ENCODE measurements at regions not wholly inside any gene's neighbourhood (a gene's known extent, or its start where the extent isn't known, plus 50 kb on each side); places are given as distances from the start of the nearest gene placed in this dataset.

DNA sequence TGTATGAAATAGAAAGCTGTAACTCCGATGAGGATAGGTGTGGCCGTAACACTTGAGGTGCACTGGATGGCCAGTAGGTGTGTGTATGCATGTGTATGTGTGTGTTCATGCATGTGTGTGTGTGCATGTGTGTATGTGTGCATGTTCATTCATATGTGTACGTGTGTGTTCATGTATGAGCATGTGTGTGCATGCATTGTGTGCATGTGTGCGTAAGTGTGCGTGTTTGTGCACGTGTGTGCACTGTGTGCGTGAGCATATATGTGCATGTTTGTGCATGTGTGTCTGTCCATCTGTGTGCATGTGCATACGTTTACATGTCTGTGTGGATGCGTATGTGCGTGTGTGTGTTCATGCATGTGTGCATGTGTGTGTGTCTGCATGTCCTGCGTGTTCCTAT is 145.5 kb downstream of the C16orf95 start:
- no peak for DNase-seq

DNA sequence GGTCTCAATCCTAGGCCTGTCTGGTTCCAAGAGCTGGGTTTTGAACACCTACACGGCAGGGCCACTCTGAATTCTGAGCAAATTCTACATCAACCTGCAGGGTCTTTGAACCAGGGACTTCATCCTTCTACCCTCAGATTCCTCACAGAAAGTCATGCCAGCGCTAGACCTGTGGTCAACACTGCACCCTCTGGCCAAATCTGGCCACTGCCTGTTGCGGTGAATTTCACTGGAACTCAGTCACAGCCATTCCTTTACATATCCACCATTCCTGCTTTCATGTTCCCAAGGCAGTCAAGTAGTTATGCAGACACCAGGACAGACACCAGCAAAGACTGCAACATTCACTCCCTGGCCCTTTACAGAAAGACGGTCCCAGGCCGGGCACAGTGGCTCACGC is 144.6 kb downstream of the C16orf95 start:
- no peak for DNase-seq

- DNase-seq: no peak
Observed at GRCh38 chr16:87173294-87173893, 143.8 kb downstream of the C16orf95 start.

DNA sequence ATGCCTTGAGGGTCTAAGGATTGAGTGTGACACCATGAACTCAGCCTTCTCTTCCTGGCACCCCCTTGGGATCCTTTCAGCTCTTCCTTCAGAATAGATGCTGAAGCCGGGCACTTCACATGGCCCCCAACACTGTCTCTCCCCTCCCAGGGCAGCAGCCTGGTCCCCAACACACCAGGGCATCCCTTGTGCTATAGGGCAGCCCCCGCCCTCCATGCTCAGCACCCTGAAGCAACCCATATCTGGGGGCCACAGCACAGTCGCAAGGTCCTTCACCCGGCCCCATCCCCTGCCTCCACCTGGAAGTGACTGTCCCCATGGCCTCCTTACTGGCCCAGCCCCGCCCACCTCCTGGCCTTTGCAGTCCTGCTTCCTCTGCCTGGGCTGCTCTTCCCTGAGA is 143.1 kb downstream of the C16orf95 start:
- no peak for DNase-seq

- no peak for DNase-seq
Observed at GRCh38 chr16:87176735-87177134, 140.5 kb downstream of the C16orf95 start.

DNA sequence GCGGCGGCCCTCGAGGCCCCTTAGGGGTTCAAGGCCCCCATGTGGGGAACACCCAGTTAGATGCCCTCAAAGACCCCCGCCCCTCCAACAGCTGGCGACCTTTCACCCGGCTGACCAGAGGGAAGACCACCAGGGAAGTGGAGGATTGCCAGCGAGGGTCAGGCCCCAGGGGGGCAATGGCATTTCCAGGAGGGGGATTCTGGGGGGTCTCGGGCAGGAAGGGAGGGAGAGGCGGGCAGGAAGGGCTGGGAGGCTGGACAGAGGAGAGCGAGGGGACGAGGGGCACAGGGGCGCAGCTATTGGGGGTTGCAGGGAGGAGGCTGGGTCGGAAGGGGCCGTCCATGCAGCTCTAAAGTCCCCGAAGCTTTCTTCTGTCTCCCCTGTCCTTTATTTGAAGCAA is 139.5 kb downstream of the C16orf95 start:
- DNase-seq: no peak

GRCh38 chr16:87178177-87178863 is 138.9 kb downstream of the C16orf95 start:
- DNase-seq: no peak

- no peak for DNase-seq
Observed at GRCh38 chr16:87178977-87179376, 138.2 kb downstream of the C16orf95 start.

DNA sequence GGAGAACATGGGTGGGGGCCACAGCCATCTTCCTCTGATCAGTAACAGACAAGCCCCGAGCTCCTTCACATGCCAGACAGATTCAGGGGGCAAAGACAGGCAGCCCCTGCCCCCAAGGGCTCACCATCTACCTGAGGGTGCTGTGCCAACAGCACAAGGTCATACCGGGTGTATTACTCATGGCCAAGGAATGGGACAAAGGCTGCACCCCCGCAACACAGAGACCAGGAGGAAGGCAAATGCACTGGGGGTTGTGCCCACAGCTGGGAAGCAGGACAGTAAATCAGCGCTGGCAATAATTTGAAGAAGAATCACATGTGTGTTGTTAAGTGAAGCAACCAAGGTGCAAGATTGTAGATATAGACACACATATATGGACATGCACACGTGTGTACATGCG is 137.1 kb downstream of the C16orf95 start:
- no peak for DNase-seq

- DNase-seq: no peak
Observed at GRCh38 chr16:87182759-87183158, 134.4 kb downstream of the C16orf95 start.

DNA sequence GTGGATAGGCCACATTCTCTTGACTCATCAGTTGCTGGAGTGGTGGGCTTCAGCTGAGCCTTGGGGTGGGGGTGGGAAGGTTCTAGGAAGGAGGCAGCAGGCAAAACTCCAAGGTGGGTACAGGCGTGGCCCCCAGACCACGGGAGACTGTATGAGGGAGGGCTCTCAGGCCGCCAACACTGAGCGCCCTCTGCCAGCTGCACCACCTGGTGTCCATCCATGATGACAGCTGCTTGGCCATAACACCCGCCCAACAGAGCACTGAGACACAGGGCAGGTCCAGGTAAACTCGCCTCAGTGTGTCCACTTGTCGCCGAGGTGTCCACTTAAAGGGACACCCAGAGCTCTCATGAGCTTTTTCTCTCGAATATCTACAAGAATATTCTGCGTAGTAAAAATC is 133.5 kb downstream of the C16orf95 start:
- DNase-seq: no peak

DNA sequence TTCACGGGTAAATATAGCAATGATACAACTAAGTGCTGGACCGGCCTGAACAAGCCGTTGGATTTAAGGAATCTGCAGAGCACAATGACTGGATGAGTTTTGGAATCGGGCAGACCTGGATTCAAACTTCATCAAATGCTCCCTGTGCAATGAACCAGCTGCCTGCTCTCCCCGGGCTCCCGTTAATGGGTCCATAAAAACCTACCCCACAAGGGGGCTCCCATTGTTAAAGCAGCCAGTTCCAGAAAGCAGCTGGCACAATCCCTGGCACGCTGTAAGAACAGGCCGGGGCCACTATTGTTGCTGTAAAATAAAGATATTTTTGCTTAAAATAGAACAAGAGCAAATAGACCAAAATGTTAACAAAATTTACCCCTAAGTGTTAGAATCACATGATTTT is 131.9 kb downstream of the C16orf95 start:
- no peak for DNase-seq

GRCh38 chr16:87185983-87186382 is 131.2 kb downstream of the C16orf95 start:
- no peak for DNase-seq

- no peak for DNase-seq
Observed at GRCh38 chr16:87186446-87186845, 130.7 kb downstream of the C16orf95 start.

DNA sequence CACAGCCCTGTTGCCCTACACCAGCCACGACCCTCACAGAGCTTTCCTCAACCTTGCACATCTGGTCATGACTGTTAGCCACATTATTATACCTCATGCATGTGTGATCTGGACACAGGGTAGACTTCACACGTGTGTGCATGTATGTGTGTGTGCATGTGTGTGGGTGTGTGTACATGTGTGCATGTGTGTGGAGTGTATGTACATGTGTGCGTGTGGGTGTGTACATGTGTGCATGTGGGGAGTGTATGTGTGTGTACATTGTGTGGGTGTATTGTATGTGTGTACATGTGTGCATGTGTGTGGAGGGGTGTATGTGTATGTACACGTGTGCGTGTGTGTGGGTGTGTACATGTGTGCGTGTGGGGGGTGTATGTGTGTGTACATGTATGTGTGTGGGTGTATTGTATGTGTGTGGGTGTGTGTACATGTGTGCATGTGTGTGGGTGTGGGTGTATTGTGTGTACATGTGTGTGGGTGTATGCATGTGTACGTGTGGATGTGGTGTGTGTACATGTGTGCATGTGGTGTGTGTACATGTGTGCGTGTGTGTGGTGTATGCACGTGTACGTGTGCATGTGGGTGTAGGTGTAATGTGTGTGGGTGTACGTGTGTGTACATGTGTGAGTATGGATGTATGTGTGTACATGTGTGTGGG is 130.2 kb downstream of the C16orf95 start:
- DNase-seq: no peak

- DNase-seq: no peak
Observed at GRCh38 chr16:87188104-87188503, 129.1 kb downstream of the C16orf95 start.

DNA sequence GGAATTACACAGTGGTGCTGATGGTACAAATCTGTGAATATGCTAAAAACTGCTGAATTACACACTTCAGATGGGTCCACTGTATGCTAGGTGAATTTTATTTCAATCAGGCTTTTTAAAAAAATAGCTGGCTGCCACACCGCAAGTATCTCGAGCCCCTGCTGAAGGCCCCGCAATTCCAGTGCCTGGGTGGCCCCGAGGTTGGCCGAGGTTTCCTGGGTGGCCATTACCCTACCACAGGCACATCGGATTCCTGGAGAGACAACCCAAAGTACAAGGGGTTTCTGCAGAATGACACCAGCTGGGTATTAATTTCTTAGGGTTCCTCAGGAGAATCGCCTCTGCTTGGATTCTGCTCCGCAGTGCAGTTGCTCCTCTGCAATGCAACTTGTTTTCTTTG is 127.8 kb downstream of the C16orf95 start:
- no peak for DNase-seq

- DNase-seq: no peak
Observed at GRCh38 chr16:87190288-87191230, 126.6 kb downstream of the C16orf95 start.

GRCh38 chr16:87192452-87193073 is 124.6 kb downstream of the C16orf95 start:
- no peak for DNase-seq

DNA sequence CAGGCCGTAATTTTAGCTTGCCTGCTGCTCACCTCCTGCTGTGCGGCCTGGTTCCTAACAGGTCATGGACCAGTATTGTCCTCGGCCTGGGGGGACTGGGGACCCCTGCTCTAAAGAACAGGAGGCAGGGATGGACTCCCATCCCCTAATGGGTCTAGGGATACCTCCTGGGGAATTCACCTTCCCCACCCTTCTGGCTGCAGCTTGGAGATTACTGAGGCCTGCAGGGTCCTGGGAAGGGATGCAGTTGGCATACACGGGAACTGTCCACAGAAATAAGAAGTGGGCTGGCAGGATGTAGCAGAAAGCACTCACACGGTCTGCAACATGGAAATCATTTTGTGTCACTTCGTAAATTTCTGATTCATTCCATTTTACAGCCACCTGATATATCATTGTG is 123.0 kb downstream of the C16orf95 start:
- no peak for DNase-seq

DNA sequence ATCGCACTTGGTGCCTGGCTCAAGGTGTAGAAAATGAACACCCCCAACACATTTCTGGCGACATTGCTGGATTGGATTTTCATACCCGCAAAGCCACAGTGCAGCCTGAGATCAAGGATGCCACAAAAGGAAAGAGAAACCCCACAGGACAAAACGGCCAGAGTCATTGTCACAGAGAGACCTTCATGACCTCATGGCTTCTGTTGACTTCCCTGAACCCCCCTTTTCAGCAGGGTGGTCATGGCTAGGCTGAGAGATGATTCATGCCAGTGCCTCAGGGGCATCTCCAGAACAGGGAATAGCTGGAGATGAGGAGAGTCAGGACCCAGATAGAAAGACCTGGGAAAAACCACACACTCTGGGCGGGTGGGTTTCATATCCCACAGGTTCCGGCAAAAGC is 122.0 kb downstream of the C16orf95 start:
- DNase-seq: no peak

DNA sequence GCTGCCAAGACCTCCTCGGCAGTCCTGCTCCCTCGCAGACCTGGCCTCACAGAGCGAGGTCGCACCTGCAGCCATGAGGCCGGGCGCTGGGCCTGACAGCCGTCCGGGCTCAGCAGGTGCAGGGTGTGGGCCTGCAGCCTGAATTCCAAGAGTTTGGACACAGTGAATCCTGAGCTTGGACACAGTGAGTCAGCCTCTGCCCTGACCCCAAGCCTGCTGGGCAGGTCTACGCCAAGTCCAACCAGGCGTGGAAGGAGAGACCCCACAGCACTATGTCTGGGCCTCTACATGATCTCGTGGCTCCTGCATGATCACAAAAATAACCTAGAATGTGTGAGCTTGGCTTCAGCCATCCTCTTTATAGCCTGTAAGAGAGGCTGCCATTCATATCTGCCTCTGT is 121.0 kb downstream of the C16orf95 start:
- DNase-seq: no peak

DNA sequence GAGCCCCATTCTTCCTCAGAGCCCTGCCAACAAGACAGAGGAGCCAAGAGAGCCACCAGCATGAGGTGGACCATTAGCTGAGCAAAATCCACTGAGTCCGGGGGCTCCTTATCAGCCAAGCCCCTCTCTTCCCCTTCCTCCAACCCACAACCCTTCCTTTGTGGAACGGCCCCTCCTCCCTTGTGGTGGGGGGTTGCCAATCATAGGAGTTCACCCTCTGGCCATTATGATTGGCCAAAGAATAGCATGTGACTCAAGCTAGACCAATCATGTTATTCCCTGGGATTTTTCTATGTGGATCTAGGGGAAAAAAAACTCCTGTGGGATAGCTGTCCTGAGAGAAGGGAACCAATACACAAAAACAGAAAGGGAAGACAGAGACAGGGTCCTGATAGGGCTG is 120.5 kb downstream of the C16orf95 start:
- DNase-seq: no peak

Measured in CD4-positive, alpha-beta T cell treated with Interferon alpha-2 for 1 hour (primary cell).